ENCODE measurements at regions not wholly inside any gene's neighbourhood (a gene's known extent, or its start where the extent isn't known, plus 50 kb on each side); places are given as distances from the start of the nearest gene placed in this dataset.

- H3K27ac ChIP-seq (ENCODE audit: extremely low read depth, low read depth, low read length), result no peak overlapping the region
- H3K36me3 ChIP-seq (ENCODE audit: control insufficient read depth in 2 of 2, insufficient read depth in 1 of 2, low read length in 2 of 2), result no peaks in the 10 kb centered on the region
- H3K4me1 ChIP-seq (ENCODE audit: control insufficient read depth, insufficient read depth, low read length), result no peaks in the 10 kb centered on the region
- no peak overlapping the region for H3K4me3 ChIP-seq (ENCODE audit: low read depth, low read length)
- H3K9me3 ChIP-seq (ENCODE audit: control insufficient read depth, insufficient read depth, low read depth, low read length), result no peaks in the 10 kb centered on the region
- CTCF ChIA-PET, result no interaction called here
- POLR2A ChIA-PET, result no interaction called here
- no peak for TF ChIP-seq ZNF645 (tag by site-specific recombination; IDR thresholded peaks at IDR 0.05)
- TF ChIP-seq ZNF248 (tag by site-specific recombination; IDR thresholded peaks at IDR 0.05), result no peak
- TF ChIP-seq SP3 (tag by site-specific recombination; IDR thresholded peaks at IDR 0.05), result no peak
- TF ChIP-seq ZNF335 (tag by site-specific recombination; conservative IDR thresholded peaks at IDR 0.05), result no peak
- no peak for TF ChIP-seq ZNF530 (tag by site-specific recombination; IDR thresholded peaks at IDR 0.05; ENCODE audit: low read depth)
- no peak for TF ChIP-seq ZNF747 (tag by site-specific recombination; IDR thresholded peaks at IDR 0.05)
- TF ChIP-seq KLF17 (tag by site-specific recombination; IDR thresholded peaks at IDR 0.05), result no peak
- TF ChIP-seq KLF1 (tag by site-specific recombination; IDR thresholded peaks at IDR 0.05), result no peak
- no peak for TF ChIP-seq ZBTB21 (tag by site-specific recombination; IDR thresholded peaks at IDR 0.05)
- TF ChIP-seq ZNF133 (tag by site-specific recombination; IDR thresholded peaks at IDR 0.05), result no peak
- TF ChIP-seq GLIS1 (tag by site-specific recombination; IDR thresholded peaks at IDR 0.05), result no peak
- no peak for TF ChIP-seq SP7 (tag by site-specific recombination; IDR thresholded peaks at IDR 0.05)
- no peak for TF ChIP-seq ZNF274 (IDR thresholded peaks at IDR 0.05; ENCODE audit: low read length)
- TF ChIP-seq ZNF274 (tag by site-specific recombination; IDR thresholded peaks at IDR 0.05; ENCODE audit: borderline replicate concordance), result no peak
- TF ChIP-seq ZSCAN23 (tag by site-specific recombination; IDR thresholded peaks at IDR 0.05), result no peak
- TF ChIP-seq RBAK (tag by site-specific recombination; IDR thresholded peaks at IDR 0.05), result no peak
- no peak for TF ChIP-seq ZNF555 (tag by site-specific recombination; conservative IDR thresholded peaks at IDR 0.05)
Measured at GRCh38 chr10:111831058-111831457, 352.5 kb downstream of the GPAM start.

GRCh38 chr10:111833251-111833650 is 350.3 kb downstream of the GPAM start:
- Histone ChIP-seq H3K4me3 (ENCODE audit: low read depth, low read length) (no peak overlapping the region), H3K27ac (ENCODE audit: extremely low read depth, low read depth, low read length) (no peak overlapping the region), H3K9me3 (ENCODE audit: control insufficient read depth, insufficient read depth, low read depth, low read length) (no peaks in the 10 kb centered on the region), H3K4me1 (ENCODE audit: control insufficient read depth, insufficient read depth, low read length) (no peaks in the 10 kb centered on the region), H3K36me3 (ENCODE audit: control insufficient read depth in 2 of 2, insufficient read depth in 1 of 2, low read length in 2 of 2) (no peaks in the 10 kb centered on the region)
- TF ChIP-seq SCRT1 (tag by site-specific recombination; IDR thresholded peaks at IDR 0.05; ENCODE audit: borderline replicate concordance), result no peak
- TF ChIP-seq TRIM28 (IDR thresholded peaks at IDR 0.05; ENCODE audit: borderline replicate concordance, low read length), result no peak
- no peak for TF ChIP-seq ZBTB21 (tag by site-specific recombination; IDR thresholded peaks at IDR 0.05)
- no peak for TF ChIP-seq ZNF843 (tag by site-specific recombination; IDR thresholded peaks at IDR 0.05)
- no peak for TF ChIP-seq ZNF580 (tag by site-specific recombination; IDR thresholded peaks at IDR 0.05)
- TF ChIP-seq PRDM4 (tag by site-specific recombination; IDR thresholded peaks at IDR 0.05), result no peak
- CTCF ChIA-PET, result interaction anchor here (0.6 kb wide), 1 partner anchor 12 kb away, joined by 5 read pairs; no protein-coding TSS in a partner anchor
- POLR2A ChIA-PET, result no interaction called here

Measured in HEK293 (cell line).